GM12878 (cell line): ENCODE measurements at regions not wholly inside any gene's neighbourhood (a gene's known extent, or its start where the extent isn't known, plus 50 kb on each side); places are given as distances from the start of the nearest gene placed in this dataset.

Experiments
- NFYB ChIP-seq: IDR thresholded peaks from 2 replicates; pipeline ENCODE4 v1.6.1; 2011; ENCODE audit warnings: low read depth, mild to moderate bottlenecking, low read length, improper control_type of control experiment, moderate library complexity; ENCODE audit not compliant: insufficient read depth
- ZNF384 ChIP-seq: IDR thresholded peaks from 2 replicates; pipeline ENCODE4 v1.6.1; 2012; ENCODE audit warnings: low read depth, mild to moderate bottlenecking, low read length, improper control_type of control experiment, borderline replicate concordance
- TF ChIP-seq, protein P1 (sequence below), 3 experiments: IDR thresholded peaks in 2 of 3; conservative IDR thresholded peaks in 1 of 3; 2 replicates each; pipeline ENCODE4 v1.5.1; 2011; ENCODE audit warnings: low read depth in 3 of 3, low read length in 3 of 3, mild to moderate bottlenecking in 3 of 3, control low read depth in 2 of 3, moderate library complexity in 2 of 3, inconsistent platforms in 1 of 3, mixed read lengths in 1 of 3; ENCODE audit not compliant: control insufficient read depth in 2 of 3, insufficient read depth in 1 of 3; ENCODE audit errors: extremely low read depth in 1 of 3
- TF ChIP-seq, protein P2 (sequence below): IDR thresholded peaks from 2 replicates; pipeline ENCODE4 v1.6.1; 2012; ENCODE audit warnings: low read length, inconsistent platforms
- TF ChIP-seq, protein P3 (sequence below): fragments of 450-650 bp; IDR thresholded peaks from 2 replicates; pipeline ENCODE4 v1.6.1; 2016; ENCODE audit warnings: mild to moderate bottlenecking

- TF ChIP-seq, protein P1, sequence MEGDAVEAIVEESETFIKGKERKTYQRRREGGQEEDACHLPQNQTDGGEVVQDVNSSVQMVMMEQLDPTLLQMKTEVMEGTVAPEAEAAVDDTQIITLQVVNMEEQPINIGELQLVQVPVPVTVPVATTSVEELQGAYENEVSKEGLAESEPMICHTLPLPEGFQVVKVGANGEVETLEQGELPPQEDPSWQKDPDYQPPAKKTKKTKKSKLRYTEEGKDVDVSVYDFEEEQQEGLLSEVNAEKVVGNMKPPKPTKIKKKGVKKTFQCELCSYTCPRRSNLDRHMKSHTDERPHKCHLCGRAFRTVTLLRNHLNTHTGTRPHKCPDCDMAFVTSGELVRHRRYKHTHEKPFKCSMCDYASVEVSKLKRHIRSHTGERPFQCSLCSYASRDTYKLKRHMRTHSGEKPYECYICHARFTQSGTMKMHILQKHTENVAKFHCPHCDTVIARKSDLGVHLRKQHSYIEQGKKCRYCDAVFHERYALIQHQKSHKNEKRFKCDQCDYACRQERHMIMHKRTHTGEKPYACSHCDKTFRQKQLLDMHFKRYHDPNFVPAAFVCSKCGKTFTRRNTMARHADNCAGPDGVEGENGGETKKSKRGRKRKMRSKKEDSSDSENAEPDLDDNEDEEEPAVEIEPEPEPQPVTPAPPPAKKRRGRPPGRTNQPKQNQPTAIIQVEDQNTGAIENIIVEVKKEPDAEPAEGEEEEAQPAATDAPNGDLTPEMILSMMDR (IDR thresholded peaks at IDR 0.05 in 2 of 3, conservative IDR thresholded peaks at IDR 0.05 in 1 of 3; ENCODE audit: control insufficient read depth in 2 of 3, extremely low read depth in 1 of 3, insufficient read depth in 1 of 3, low read depth in 3 of 3, low read length in 3 of 3), result peak; percentile 75 to 84 (median 83)
- TF ChIP-seq, protein P2, sequence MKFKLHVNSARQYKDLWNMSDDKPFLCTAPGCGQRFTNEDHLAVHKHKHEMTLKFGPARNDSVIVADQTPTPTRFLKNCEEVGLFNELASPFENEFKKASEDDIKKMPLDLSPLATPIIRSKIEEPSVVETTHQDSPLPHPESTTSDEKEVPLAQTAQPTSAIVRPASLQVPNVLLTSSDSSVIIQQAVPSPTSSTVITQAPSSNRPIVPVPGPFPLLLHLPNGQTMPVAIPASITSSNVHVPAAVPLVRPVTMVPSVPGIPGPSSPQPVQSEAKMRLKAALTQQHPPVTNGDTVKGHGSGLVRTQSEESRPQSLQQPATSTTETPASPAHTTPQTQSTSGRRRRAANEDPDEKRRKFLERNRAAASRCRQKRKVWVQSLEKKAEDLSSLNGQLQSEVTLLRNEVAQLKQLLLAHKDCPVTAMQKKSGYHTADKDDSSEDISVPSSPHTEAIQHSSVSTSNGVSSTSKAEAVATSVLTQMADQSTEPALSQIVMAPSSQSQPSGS, result peak; percentile 29; the same call in 1 of the 2 replicates
- TF ChIP-seq NFYB, result no peak
- TF ChIP-seq, protein P3, sequence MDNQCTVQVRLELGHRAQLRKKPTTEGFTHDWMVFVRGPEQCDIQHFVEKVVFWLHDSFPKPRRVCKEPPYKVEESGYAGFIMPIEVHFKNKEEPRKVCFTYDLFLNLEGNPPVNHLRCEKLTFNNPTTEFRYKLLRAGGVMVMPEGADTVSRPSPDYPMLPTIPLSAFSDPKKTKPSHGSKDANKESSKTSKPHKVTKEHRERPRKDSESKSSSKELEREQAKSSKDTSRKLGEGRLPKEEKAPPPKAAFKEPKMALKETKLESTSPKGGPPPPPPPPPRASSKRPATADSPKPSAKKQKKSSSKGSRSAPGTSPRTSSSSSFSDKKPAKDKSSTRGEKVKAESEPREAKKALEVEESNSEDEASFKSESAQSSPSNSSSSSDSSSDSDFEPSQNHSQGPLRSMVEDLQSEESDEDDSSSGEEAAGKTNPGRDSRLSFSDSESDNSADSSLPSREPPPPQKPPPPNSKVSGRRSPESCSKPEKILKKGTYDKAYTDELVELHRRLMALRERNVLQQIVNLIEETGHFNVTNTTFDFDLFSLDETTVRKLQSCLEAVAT, result 0 out of 2 replicates have a peak, but pooled peaks have one; percentile 28
- peak; percentile 99 for TF ChIP-seq ZNF384
Measured at GRCh38 chr6:141562851-141563763, 569.6 kb upstream of the GJE1 start (continued).
